ENCODE measurements at regions not wholly inside any gene's neighbourhood (a gene's known extent, or its start where the extent isn't known, plus 50 kb on each side); places are given as distances from the start of the nearest gene placed in this dataset.

DNA sequence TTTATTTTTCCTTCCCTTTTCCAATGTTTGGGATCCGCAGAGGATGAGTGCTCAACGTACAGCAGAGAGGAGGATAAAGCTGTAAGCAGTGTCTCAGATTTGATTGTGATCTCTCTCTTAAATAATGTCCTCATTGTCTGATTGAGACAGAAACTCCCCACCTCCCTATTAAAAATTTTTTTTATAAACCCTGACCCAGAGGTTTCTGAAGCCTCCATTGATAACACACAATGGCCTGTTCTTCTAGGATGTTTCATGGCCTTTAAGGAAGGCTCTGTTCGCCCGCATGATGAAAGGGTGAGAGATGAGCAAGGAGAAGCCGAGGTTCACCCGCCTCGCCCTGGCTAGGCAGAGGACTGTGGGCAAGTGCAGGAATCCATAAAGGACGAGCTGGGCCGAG is 138.2 kb upstream of the GAS1 start:
- no peaks in the 10 kb centered on the region for H3K36me3 Mint-ChIP-seq (ENCODE audit: low read depth)
- H3K4me3 Mint-ChIP-seq, result no peak overlapping the region
- H3K27me3 Mint-ChIP-seq (ENCODE audit: low read depth), result no peaks in the 10 kb centered on the region
- H3K27ac Mint-ChIP-seq, result no peak overlapping the region
- H3K4me1 Mint-ChIP-seq (ENCODE audit: low read depth), result no peaks in the 10 kb centered on the region
- H3K9me3 Mint-ChIP-seq, result no peaks in the 10 kb centered on the region

- Mint-ChIP-seq H3K4me1 (ENCODE audit: low read depth) (no peaks in the 10 kb centered on the region), H3K27me3 (ENCODE audit: low read depth) (no peaks in the 10 kb centered on the region), H3K27ac (no peak overlapping the region), H3K36me3 (ENCODE audit: low read depth) (no peaks in the 10 kb centered on the region), H3K9me3 (no peaks in the 10 kb centered on the region), H3K4me3 (no peak overlapping the region)
These were observed 139.0 kb upstream of the GAS1 start for GRCh38 chr9:87086221-87086818.

DNA sequence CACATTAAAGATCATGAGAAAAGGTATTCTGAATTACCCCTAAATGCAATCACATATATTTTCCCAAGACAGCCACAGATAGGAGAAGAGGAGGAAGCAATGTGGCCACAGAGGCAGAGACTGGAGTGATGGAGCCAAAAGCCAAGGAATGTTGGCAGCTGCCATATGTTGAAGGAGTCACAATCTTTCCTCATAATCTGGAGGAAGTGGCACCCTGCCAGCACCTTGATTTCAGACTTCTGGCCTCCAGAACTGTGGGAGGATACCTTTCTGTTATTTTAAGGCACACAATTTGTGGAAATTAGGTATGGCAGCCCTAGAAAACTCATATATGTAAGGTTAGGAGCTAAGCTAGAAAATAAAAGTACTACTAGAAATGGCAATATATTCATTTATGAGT is 139.9 kb upstream of the GAS1 start:
- Mint-ChIP-seq H3K36me3 (ENCODE audit: low read depth) (no peaks in the 10 kb centered on the region), H3K27ac (no peak overlapping the region), H3K4me1 (ENCODE audit: low read depth) (no peaks in the 10 kb centered on the region), H3K9me3 (no peaks in the 10 kb centered on the region), H3K27me3 (ENCODE audit: low read depth) (no peaks in the 10 kb centered on the region), H3K4me3 (no peak overlapping the region)

DNA sequence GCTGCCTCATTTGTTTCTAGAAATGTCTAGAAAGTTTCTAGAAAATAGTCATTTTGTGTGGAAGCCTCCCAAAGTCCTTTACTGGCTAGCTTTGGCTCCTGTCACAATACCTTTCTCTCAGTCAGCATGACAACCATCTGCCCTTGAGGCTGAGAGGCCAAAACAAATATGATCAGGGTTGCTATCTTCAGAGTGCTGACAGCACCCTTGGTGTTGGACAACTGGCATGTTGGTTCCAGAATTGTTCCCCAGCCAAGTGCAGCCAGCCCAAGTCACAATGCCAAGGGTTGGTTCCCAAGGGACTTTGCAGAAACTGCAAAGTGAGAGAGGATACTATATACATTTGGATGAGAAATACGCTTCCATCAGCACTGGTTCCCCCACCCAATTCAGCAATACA is 140.9 kb upstream of the GAS1 start:
- no peaks in the 10 kb centered on the region for H3K9me3 Mint-ChIP-seq
- H3K27me3 Mint-ChIP-seq (ENCODE audit: low read depth), result no peaks in the 10 kb centered on the region
- no peak overlapping the region for H3K4me3 Mint-ChIP-seq
- H3K4me1 Mint-ChIP-seq (ENCODE audit: low read depth), result no peaks in the 10 kb centered on the region
- no peaks in the 10 kb centered on the region for H3K36me3 Mint-ChIP-seq (ENCODE audit: low read depth)
- H3K27ac Mint-ChIP-seq, result no peak overlapping the region

GRCh38 chr9:87088621-87089365 is 141.5 kb upstream of the GAS1 start:
- Mint-ChIP-seq H3K36me3 (ENCODE audit: low read depth) (no peaks in the 10 kb centered on the region), H3K27me3 (ENCODE audit: low read depth) (no peaks in the 10 kb centered on the region), H3K4me1 (ENCODE audit: low read depth) (no peaks in the 10 kb centered on the region), H3K9me3 (no peaks in the 10 kb centered on the region), H3K4me3 (no peak overlapping the region), H3K27ac (no peak overlapping the region)

DNA sequence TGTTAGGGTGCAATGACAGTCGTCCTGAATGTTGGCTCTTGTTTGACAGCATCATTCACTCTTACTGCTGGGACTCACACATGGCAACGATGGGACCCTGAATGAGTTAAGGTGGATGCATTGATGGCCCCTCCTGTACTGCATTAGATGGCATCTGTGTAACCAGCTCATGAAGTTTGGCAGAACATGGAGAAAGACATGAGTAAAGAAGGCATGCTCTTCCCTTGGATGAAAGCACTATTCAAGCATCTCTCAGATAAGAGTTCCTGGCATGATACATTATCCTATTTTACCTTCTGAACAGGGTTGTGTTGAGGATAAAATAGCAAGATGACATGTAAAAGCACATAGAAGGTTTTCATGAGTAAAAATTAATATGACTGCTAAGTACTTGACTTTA is 142.2 kb upstream of the GAS1 start:
- H3K27me3 Mint-ChIP-seq (ENCODE audit: low read depth), result no peaks in the 10 kb centered on the region
- H3K9me3 Mint-ChIP-seq, result no peaks in the 10 kb centered on the region
- H3K4me3 Mint-ChIP-seq, result no peak overlapping the region
- H3K4me1 Mint-ChIP-seq (ENCODE audit: low read depth), result no peaks in the 10 kb centered on the region
- H3K27ac Mint-ChIP-seq, result no peak overlapping the region
- no peaks in the 10 kb centered on the region for H3K36me3 Mint-ChIP-seq (ENCODE audit: low read depth)

GRCh38 chr9:87089929-87090328 is 142.6 kb upstream of the GAS1 start:
- Mint-ChIP-seq H3K4me1 (ENCODE audit: low read depth) (no peaks in the 10 kb centered on the region), H3K4me3 (no peak overlapping the region), H3K27me3 (ENCODE audit: low read depth) (no peaks in the 10 kb centered on the region), H3K36me3 (ENCODE audit: low read depth) (no peaks in the 10 kb centered on the region), H3K27ac (no peak overlapping the region), H3K9me3 (no peaks in the 10 kb centered on the region)

GRCh38 chr9:87093777-87094176 is 146.5 kb upstream of the GAS1 start:
- Mint-ChIP-seq H3K9me3 (no peaks in the 10 kb centered on the region), H3K4me3 (no peak overlapping the region), H3K27ac (no peak overlapping the region), H3K4me1 (ENCODE audit: low read depth) (no peaks in the 10 kb centered on the region), H3K36me3 (ENCODE audit: low read depth) (no peaks in the 10 kb centered on the region), H3K27me3 (ENCODE audit: low read depth) (no peaks in the 10 kb centered on the region)

DNA sequence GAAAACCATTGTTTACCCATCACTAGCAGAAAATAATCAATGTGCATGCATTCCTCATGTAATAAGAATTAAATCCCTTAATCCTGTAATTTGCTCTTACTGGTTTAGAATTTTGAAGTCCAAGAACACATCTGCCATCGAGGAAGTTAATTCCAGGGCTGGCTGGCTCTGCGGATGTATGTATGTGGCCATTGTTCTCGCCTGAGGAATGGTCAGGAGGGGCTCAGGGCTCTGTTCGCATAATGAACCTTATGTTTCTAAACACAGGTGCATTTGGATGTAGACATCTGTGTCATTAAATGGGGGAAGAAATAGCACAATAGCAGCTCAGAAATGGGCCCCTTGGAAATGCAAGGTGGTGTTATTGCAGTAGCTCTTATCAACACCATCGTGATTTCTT is 148.6 kb upstream of the GAS1 start:
- H3K9me3 Mint-ChIP-seq, result no peaks in the 10 kb centered on the region
- H3K27ac Mint-ChIP-seq, result no peak overlapping the region
- no peaks in the 10 kb centered on the region for H3K36me3 Mint-ChIP-seq (ENCODE audit: low read depth)
- H3K4me3 Mint-ChIP-seq, result no peak overlapping the region
- H3K27me3 Mint-ChIP-seq (ENCODE audit: low read depth), result no peaks in the 10 kb centered on the region
- H3K4me1 Mint-ChIP-seq (ENCODE audit: low read depth), result no peaks in the 10 kb centered on the region

GRCh38 chr9:87096506-87096905 is 149.2 kb upstream of the GAS1 start:
- no peaks in the 10 kb centered on the region for H3K9me3 Mint-ChIP-seq
- no peaks in the 10 kb centered on the region for H3K27me3 Mint-ChIP-seq (ENCODE audit: low read depth)
- no peak overlapping the region for H3K4me3 Mint-ChIP-seq
- no peak overlapping the region for H3K27ac Mint-ChIP-seq
- no peaks in the 10 kb centered on the region for H3K36me3 Mint-ChIP-seq (ENCODE audit: low read depth)
- H3K4me1 Mint-ChIP-seq (ENCODE audit: low read depth), result no peaks in the 10 kb centered on the region

- Mint-ChIP-seq H3K27ac (no peak overlapping the region), H3K9me3 (no peaks in the 10 kb centered on the region), H3K27me3 (ENCODE audit: low read depth) (no peaks in the 10 kb centered on the region), H3K36me3 (ENCODE audit: low read depth) (no peaks in the 10 kb centered on the region), H3K4me1 (ENCODE audit: low read depth) (no peaks in the 10 kb centered on the region), H3K4me3 (no peak overlapping the region)
These were observed 149.9 kb upstream of the GAS1 start for GRCh38 chr9:87097238-87097637.

DNA sequence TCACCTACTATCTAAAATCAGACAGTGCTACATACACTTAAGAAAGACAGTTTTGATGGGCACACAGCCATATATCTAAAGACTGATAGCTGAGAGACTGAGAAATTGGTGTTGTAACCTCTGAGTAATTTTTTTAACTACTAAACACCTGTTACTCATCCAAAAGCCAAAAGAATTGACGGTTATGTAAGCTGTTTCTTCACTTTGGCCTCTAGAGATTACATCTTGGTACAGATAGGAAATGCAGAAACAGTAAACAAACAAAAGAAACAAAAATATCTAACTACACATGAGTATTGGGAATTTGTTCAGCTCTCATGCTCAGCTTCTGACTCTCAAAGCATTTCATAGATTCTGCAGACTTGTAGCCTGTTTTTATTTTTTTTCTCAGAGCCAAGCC is 152.1 kb upstream of the GAS1 start:
- Mint-ChIP-seq H3K27ac (no peak overlapping the region), H3K4me1 (ENCODE audit: low read depth) (no peaks in the 10 kb centered on the region), H3K9me3 (no peaks in the 10 kb centered on the region), H3K4me3 (no peak overlapping the region), H3K36me3 (ENCODE audit: low read depth) (no peaks in the 10 kb centered on the region), H3K27me3 (ENCODE audit: low read depth) (no peaks in the 10 kb centered on the region)

DNA sequence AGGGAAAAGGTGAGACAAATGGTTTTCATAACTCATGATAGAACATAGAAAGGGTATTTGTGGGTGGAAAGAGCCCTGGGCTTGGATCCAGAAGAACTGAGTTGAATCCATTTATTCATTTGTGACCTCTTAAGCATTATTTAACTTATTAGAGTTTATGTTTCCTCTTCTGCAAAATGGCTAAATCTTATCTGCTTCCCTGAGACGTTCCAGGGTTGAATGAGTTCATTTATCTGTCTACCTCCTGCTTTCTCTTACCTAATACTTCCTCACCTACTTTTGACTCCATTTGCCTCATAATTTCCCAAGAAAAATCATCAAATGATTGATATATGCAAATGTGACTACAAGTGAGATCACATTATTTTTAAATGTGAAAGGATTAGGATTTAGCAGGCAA is 152.7 kb upstream of the GAS1 start:
- Mint-ChIP-seq H3K4me1 (ENCODE audit: low read depth) (no peaks in the 10 kb centered on the region), H3K36me3 (ENCODE audit: low read depth) (no peaks in the 10 kb centered on the region), H3K27me3 (ENCODE audit: low read depth) (no peaks in the 10 kb centered on the region), H3K27ac (no peak overlapping the region), H3K9me3 (no peaks in the 10 kb centered on the region), H3K4me3 (no peak overlapping the region)

DNA sequence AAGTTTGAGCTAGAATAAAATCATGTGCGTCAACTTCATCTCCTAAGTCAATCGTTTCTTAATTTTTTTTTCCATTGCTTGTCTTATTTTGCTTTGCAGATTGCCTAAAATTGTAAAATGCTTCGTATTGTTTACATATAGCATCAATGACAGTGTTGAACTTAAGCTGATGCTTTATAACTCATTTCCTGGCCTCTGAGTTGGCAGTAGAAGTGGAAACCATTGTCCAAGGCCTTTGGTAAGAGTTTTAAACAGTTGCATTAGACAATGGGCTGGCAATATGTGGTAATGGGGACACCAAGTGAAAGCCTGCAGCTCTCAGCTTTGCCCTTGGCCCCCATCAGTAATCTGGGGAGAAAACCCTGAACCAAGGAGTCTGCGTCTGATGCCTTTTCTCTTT is 154.8 kb upstream of the GAS1 start:
- Mint-ChIP-seq H3K4me1 (ENCODE audit: low read depth) (no peaks in the 10 kb centered on the region), H3K4me3 (no peak overlapping the region), H3K36me3 (ENCODE audit: low read depth) (no peaks in the 10 kb centered on the region), H3K27me3 (ENCODE audit: low read depth) (no peaks in the 10 kb centered on the region), H3K9me3 (no peaks in the 10 kb centered on the region), H3K27ac (no peak overlapping the region)

DNA sequence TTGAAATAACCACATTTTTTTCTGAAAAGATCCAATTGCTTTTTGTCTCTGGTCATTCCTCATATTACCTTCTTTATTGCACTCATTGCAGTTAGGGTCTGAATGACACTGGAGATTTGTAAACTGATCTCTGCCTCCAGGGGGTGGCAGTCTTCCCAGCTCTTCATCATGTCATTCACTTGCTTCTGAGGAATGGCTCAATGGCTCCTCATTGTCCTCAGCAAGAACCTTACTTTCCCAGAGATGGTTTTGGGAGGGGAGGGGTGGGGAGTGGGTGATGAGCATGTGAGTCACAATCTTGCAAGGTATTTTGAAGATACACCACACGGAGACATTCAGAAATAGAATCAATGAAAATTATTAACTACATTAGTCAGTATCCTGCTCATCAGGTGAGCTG is 159.8 kb upstream of the GAS1 start:
- H3K27me3 Mint-ChIP-seq (ENCODE audit: low read depth), result no peaks in the 10 kb centered on the region

GRCh38 chr9:87108661-87109060 is 161.4 kb upstream of the GAS1 start:
- no peaks in the 10 kb centered on the region for H3K4me1 Mint-ChIP-seq (ENCODE audit: low read depth)
- no peaks in the 10 kb centered on the region for H3K36me3 Mint-ChIP-seq (ENCODE audit: low read depth)
- no peaks in the 10 kb centered on the region for H3K9me3 Mint-ChIP-seq
- no peaks in the 10 kb centered on the region for H3K27me3 Mint-ChIP-seq (ENCODE audit: low read depth)
- no peak overlapping the region for H3K4me3 Mint-ChIP-seq
- no peak overlapping the region for H3K27ac Mint-ChIP-seq

More for the DNA sequence above, 159.8 kb upstream of the GAS1 start:
- Mint-ChIP-seq H3K4me1 (ENCODE audit: low read depth) (no peaks in the 10 kb centered on the region), H3K4me3 (no peak overlapping the region), H3K9me3 (no peaks in the 10 kb centered on the region), H3K27ac (no peak overlapping the region), H3K36me3 (ENCODE audit: low read depth) (no peaks in the 10 kb centered on the region)
